Stimulated activated CD8-positive, alpha-beta memory T cell treated with anti-CD3 and anti-CD28 coated beads, Interleukin-12 subunit alpha, Interleukin-12 subunit beta, amount 100 ng/mL, for 24 hours (primary cell): ENCODE measurements at regions not wholly inside any gene's neighbourhood (a gene's known extent, or its start where the extent isn't known, plus 50 kb on each side); places are given as distances from the start of the nearest gene placed in this dataset.
"Not testable (repeated sequence)": the region's sequence is repeated elsewhere in the genome, so short reads cannot be mapped to it uniquely, and the experiment has no call there.

Experiments
- DNase-seq: peaks from one replicate; pipeline ENCODE4 v3.0.0-alpha.2; 2020; ENCODE audit errors: extremely low read depth

DNA sequence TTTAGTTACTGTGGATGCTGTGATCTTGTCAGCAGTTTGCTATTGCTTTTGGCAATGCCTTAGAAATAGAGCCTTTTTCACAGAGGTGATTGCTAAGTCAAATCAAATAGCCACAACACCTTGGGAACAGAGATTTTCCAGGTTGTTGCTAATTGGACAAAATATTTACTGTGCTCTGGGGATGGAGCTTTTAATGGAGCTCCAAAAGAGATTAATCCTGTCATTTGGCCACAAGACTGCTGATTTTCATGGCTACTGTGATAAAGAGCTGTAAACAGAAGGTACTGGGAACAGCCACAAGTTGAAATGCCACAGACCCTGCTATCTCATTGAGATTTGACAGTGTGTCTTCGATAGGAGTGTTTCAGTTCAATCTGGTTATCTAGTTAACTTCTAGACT, 1715.2 kb upstream of the ADGRL3 start:
- no peak for DNase-seq

DNA sequence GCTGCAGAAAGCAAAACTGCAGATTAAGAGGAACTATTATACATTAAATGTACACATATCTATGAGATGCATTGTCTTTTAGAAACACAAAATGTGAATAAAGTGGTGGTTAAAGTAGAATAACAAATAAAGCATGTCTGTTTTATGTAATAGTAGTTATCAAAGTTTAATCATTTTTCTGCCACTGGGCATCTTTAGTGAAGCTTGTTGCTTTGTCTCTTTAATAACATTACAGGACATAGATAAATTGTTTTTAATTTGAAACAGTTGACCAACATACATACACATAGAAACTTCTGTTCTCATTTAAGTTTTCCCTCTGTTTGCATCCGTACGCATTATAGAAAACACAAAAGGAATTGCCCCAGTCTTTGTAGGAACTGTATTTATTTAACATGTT, 1700.0 kb upstream of the ADGRL3 start:
- DNase-seq = no peak

DNA sequence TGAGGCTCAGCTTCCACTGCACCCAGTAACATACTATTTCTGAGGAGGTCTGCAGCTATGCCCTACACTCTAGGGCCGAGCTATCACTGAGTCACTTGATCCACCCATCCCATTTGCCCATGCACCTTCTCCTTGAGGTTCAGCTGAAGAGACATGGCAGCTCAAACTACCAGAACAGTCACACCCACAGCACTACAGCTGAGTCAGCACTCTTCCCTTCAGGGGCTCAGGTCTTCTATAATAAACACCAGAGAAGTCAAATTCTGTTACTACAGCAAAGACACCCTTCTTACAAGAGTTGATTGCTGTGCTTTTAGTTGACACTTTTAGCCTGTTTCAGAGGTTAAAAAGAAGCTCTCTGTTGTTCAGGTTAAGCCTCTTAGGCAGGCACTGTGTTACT, 1696.4 kb upstream of the ADGRL3 start:
- no peak for DNase-seq

DNA sequence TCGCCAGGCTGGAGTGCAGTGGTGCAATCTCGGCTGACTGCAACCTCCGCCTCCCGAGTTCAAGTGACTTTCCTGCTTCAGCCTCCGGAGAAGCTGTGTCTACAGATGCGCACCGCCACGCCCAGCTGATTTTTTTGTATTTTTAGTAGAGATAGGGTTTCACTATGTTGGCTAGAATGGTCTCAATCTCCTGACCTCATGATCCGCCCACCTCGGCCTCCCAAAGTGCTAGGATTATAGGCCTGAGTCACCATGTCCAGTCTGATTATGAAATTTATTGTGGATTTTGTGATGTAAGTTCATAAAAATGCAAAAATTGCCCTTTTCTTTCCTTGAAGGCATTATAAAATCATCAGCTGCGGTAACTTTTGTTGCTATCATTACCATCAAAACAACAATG, 1688.3 kb upstream of the ADGRL3 start:
- DNase-seq = not testable (repeated sequence)

DNA sequence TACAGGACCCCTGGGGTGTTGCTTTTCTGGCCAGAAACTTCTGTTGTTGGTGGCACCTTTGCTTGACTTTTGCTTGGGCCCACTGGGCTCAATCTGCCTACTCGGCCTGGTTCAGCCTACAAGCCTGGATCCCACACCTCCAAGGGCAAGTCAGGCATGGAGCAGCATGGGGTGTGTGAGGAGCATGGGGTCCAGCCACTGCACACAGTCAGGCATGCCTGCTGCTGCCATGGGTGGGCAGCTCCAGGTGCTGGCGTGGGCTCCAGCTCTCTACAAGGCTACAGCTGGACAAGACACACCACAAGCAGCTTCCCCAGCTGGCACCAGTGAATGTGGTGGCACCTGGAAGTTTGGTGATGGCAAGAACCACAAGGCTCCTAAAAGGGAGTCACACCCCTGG, 1683.1 kb upstream of the ADGRL3 start:
- no peak for DNase-seq

DNA sequence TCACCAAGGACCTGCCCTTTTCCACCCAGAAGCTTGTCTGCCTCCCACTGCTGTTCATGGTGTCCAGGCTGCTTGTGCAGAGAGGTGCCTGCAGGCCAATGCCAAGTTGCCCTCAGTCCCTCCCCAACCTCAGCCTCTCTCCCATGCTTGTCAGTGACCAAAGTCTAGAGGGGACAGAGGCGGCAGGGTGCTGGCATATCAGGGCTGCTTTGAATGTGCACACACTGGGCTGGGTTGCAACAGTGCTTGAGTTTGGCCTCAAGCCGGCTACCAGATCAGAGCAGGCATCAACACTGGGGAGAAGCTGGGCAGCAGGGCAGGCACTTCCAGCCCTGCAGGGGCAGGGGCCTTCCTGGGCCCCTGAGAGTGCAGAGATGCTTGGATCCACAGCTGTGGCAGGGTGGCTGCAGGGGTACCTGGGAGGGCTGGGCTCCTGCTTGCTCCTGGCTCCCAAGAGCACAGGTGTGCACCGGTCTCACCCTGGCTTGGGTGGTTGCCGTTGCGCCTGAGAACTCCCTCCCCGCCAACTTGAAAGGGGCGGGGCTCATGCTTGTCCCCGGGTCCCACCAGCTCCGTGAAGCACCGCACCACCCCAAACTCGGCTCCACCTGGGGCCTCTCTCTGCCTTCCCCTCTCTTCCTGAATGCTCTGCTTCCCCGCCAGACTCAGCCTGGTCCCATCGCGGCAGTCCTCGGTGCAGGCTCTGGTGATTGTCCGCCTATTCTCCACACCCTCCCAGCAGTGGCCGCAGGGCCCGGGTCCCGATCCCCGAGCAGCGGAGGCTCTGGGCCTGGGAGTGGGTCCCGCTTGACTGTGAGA, 1681.9 kb upstream of the ADGRL3 start:
- no peak for DNase-seq

DNA sequence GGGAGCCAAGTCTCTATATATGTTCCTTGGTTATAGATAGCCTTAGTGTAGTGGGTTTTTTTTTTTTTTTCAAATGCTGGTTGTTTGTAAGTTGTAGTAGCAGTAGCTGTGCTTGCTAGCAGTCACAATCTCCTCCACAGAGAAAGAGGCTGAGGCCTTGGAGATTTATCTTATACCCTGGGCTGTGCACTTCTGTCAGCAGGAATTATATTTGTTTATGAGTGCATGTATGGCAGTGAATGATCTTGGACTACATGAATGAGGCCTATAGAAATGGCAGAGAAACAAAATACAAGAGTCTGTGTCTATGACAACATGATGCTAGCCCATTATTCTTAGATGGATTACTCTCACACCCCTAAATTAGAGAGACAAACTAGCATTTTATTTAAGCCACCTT, 1674.2 kb upstream of the ADGRL3 start:
- DNase-seq = no peak

DNA sequence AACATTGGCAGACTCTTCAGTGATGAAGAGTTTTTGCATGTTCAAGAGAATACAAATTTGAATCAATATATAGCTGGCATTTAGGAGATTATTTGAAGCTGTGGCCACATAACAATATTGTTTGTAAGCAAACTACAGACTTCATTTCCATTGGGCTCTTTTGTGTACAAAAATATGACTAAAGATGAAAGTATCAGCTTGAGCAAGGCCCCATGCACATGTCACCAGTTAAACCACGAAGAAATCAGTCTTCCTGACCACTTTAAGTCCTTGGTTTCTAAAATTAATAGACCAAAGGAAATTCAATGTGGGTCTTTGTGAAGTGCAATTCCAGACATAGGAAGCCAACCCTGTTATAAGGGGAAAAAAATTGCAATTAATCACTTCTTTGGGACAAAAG, 1664.6 kb upstream of the ADGRL3 start:
- DNase-seq = no peak

DNA sequence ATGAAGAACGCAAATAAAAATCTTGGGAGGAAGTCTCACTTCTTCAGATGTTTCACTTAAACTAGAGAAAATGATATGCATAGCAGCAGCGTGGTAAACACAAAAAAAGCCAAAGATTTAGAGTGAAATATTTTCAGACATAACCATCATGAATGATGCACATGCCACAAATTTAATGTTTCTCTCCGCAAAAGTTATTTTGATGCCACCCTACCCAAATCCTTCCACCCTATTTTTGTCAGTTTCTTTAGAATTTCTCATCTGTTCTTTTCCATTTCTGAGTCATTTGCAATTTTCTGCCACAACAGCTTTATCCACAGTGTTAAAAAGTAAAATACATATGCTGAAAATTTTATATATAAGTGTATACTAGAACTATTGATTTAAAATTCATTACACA, 1663.7 kb upstream of the ADGRL3 start:
- DNase-seq = no peak

DNA sequence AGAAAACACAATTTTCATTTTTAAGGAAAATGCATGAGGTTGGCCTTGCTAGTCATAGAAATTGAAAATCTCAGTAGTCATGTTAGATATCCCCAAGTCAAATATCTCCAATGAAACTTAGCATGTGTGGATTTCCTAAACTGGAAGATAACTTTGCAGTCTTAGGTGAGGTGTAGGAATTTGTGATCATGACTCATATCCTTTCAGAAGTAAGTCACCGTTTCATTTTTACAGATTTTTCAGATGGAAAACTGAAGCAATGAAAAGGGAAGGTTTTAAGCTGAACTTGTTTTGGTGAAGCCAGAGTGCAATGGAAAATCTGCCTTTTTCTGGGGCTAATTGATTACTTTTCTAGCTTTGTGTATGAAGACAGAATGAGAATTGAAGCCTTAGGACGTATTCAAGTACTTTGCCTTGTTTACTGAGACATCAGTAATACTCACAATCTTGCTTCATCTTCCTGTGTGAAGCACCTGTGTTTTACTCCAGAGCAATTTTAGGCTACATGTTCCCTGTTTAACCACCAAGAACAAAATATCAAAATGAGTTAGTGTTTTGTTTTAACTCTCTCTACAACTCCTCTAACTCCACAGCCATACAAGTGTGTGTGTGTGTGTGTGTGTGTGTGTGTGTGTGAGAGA, 1662.8 kb upstream of the ADGRL3 start:
- DNase-seq = no peak

DNA sequence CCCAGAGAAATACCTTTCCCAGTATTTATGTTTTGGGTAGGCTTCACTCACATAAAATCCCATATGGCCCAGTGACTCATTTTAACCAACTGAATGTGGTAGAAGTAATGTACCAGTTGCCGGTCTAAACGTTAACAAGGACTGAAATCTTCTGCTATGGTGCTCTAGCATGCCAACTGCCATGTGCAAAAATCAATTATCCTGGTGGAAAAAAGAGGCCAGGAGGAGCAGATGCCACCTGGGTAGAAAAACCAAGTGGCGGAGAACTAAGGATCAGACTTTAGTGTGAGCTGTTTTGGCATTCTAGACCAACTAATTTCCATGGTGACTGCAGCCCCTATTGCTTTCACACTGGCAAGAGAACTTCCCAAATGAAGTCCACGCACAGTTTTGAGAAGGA, 1660.7 kb upstream of the ADGRL3 start:
- DNase-seq = no peak

DNA sequence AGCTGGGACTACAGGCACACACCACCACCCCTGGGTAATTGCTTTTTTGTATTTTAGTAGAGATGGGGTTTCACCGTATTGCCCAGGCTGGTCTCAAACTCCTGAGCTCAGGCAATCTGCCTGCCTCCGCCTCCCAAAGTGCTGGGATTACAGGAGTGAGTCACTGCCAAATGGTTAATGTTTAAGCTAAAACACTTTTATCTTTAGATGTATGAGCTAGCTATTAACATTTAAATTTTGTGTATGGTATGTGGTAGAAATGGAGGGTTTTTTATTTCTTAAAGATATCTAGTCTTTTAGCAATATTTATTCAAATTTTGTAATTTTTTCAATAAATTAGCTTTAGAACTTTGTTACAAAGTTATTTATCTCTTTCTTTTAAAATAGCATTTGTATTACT, 1659.8 kb upstream of the ADGRL3 start:
- no peak for DNase-seq

DNA sequence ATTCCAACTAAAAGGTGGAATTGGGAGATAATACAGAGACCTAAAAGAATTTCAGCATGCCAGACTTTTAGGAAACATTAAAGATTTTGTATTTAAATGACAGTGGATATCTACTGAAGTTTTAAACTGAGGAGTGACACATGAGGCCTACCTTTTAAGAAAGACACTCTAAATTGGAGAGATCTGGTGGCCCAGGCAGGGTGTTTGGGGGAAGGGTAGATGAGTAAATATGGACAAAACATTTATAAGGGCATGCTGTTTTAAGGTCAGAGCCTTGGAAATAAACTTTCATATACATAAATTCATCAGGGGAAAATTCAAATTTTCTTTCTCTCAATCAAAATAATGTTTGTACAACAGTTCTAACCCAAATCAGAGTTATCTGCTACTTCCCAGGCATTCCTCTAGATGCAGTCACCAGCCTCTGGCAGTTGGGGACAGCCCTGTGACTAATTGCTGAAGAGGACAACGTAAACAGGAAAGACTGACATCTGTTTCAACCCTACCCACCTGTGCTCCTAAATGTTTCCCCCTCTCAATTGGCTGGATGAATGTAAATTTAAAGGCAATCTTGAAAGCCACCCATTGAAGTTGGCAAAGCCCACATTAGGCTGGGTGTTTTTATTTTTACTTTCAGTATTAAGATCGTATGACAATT, 1646.9 kb upstream of the ADGRL3 start:
- DNase-seq = no peak

DNA sequence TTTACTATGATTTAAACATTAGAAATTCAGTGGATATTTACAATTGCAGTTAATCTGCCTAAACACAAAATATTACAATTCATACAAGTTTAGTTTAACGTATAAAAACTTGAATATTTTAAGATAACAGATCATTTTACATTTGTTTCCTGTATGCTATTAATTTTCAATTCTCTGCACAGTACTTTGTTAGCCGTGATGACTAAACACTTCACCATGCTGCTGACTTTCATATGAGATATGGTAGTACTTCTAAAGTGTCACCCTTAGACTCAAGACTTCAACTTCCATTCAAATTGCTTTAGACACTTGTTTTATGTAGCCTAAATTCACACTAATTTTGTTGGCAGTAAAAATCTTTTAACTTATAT, 1646.4 kb upstream of the ADGRL3 start:
- DNase-seq = no peak

DNA sequence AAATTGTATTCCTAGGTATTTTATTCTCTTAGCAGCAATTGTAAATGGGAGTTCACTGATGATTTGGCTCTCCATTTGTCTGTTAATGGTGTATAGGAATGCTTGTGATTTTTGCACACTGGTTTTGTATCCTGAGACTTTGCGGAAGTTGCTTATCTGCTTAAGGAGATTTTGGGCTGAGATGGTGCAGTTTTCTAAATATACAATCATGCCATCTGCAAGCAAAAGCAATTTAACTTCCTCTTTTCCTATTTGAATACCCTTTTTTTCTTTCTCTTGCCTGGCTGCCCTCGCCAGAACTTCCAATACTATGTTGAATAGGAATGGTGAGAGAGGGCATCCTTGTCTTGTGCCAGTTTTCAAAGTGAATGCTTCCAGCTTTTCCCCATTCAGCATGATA, 1643.9 kb upstream of the ADGRL3 start:
- not testable (repeated sequence) for DNase-seq

DNA sequence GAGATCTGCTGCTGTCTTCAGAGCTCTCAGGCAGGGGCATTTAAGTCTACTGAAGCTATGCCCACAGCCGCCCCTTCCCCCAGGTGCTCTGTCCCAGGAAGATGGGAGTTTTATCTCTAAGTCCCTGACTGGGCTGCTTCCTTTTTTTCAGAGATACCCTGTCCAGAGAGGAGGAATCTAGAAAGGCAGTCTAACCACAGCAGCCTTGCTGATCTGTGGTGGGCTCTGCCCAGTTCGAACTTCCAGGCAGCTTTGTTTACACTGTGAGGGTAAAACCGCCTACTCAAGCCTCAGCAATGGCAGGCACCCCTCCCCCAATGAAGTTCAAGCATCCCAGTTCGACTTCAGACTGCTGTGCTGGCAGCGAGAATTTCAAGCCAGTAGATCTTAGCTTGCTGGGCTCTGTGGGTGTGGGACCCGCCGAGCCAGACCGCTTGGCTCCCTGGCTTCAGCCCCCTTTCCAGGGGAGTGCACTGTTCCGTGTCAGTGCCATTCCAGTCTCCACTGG, 1639.9 kb upstream of the ADGRL3 start:
- DNase-seq = not testable (repeated sequence)

DNA sequence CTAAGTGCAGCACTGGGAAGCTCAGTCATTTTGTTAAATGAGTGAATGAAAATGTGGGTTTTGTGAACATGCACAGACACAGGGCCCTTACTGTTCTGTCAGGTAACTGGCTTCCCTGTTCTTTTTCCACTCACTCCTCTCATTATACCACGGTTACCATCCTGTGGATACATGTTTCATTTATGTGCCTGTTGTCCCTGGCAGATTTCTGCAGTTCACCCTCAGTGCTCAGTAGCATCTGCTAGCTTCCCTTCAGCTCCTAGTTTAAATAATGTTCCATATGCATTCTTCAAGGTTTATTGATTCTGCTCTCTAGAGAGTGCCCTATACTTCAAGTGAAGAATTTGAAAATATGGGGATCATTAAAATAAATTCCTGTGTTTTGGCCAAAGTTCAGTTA, 1634.3 kb upstream of the ADGRL3 start:
- DNase-seq = no peak

DNA sequence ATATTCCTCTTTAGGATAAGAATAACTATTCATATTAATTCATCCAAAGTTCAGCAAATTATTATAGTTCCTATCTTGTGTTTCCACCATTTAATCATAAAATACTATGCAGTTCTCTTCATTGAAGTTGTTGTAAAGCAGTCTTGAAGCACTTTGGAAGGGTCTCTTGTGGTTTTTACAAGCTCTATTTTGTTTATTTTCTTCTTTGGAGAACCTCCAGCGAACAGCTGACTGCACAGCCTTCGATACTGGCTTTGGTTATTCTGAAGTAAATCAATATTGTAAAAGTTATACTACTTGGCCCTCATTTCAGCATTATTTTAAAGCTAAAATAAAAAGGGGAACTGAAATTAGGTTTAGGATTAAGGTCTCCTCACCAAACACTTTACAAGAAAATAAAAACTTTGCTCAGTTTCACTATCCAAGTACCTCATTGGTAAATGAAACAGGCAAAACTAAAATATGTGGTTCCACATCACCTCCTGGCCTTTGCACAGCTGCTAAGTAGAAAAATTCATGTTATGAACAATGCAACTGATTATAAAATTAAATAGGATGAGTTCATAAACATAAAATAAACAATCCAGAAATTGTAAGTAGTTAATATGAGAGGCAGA, 1629.2 kb upstream of the ADGRL3 start:
- no peak for DNase-seq

DNA sequence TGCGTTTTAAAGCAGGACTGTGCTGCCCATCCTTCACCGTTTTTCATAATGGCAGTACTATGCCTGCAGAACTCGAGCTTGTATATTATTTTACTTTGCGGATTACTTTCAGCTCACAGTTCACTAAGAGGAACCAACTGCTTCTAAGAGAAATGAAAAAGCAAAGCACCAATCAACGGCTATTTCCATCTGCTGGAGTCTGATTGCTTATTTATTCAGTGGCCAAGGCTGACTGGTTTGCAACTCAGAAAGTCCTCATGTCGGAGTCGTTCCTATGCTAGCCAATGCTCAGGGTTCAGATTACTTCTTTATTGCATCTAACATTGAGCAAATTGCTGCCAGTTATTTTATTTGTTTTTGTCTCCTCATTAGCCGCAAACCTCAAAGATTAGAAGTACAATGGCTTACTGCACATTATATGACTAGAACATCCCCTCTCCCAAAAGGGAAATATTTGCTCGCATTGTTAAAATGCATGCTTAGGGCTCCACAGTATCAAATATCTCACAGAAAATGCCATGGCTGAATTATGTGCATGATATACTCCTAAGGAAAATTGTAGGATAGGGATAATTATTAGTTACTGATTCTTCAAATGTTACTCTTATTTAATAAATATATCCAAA, 1628.2 kb upstream of the ADGRL3 start:
- no peak for DNase-seq

DNA sequence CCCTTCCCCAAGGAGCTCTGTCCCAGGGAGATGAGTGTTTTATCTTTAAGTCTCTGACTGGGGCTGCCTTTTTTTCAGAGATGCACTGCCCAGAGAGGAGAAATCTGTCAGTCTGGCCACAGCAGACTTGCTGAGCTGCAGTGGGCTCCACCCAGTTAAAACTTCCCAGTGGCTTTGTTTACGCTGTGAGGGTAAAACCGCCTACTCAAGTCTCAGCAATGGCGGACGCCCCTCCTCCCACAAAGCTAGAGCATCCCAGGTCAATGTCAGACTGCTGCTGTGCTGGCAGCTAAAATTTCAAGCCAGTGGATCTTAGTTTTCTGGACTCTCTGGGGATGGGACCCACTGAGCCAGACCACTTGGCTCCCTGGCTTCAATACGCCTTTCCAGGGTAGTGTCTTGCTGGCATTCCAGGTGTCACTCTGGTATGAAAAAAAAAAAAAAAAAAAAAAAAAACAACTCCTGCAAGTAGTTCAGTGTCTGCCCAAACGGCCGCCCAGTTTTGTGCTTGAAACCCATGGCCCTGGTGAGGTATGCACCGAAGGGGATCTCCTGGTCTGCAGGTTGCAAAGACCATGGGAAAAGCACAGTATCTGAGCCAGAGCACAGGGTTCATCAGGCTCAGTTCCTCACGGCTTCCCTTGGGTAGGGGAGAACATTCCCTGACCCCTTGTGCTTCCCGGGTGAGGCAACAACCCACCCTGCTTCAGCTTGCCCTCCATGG, 1616.1 kb upstream of the ADGRL3 start:
- no peak for DNase-seq
